ENCODE measurements at regions not wholly inside any gene's neighbourhood (a gene's known extent, or its start where the extent isn't known, plus 50 kb on each side); places are given as distances from the start of the nearest gene placed in this dataset.

DNA sequence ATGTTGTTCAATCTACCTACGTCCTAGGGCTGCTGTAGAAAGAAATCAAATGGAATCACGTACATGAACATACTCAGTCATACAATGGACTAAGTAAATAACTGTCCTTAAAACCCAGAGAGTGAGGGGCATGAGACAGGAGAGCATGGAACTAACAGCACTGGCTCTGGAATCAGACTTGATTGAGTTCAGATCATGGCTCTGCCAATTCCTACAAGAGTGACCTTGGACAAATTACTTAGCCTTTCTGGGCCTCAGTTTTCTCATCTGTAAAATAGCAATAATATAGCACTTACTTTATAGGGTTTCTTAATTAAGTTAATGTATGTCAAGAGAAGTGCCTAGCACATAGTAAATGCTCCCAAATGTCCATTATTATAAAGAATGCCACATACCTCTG, 106.8 kb downstream of the HNRNPLL start:
- TF ChIP-seq, protein P1, sequence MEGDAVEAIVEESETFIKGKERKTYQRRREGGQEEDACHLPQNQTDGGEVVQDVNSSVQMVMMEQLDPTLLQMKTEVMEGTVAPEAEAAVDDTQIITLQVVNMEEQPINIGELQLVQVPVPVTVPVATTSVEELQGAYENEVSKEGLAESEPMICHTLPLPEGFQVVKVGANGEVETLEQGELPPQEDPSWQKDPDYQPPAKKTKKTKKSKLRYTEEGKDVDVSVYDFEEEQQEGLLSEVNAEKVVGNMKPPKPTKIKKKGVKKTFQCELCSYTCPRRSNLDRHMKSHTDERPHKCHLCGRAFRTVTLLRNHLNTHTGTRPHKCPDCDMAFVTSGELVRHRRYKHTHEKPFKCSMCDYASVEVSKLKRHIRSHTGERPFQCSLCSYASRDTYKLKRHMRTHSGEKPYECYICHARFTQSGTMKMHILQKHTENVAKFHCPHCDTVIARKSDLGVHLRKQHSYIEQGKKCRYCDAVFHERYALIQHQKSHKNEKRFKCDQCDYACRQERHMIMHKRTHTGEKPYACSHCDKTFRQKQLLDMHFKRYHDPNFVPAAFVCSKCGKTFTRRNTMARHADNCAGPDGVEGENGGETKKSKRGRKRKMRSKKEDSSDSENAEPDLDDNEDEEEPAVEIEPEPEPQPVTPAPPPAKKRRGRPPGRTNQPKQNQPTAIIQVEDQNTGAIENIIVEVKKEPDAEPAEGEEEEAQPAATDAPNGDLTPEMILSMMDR (IDR thresholded peaks at IDR 0.05; ENCODE audit: poor library complexity) = no peak
- no peak for TF ChIP-seq EZH2phosphoT487 (IDR thresholded peaks at IDR 0.05; ENCODE audit: low read depth, severe bottlenecking, unreplicated experiment)
- no peak for TF ChIP-seq EZH2 (IDR thresholded peaks at IDR 0.05; ENCODE audit: borderline replicate concordance)

All from hepatocyte (in vitro differentiated cells).